PFSK-1 (cell line): ENCODE measurements at regions not wholly inside any gene's neighbourhood (a gene's known extent, or its start where the extent isn't known, plus 50 kb on each side); places are given as distances from the start of the nearest gene placed in this dataset.

ENCODE experiments used
- FOXP2 ChIP-seq: optimal IDR thresholded peaks from 2 replicates; pipeline ENCODE3; 2011; ENCODE audit warnings: borderline replicate concordance, control low read depth, inconsistent platforms; ENCODE audit not compliant: insufficient read depth; ENCODE audit errors: extremely low read length, extremely low read depth
- POLR2AphosphoS5 ChIP-seq: IDR thresholded peaks from 2 replicates; pipeline ENCODE4 v1.6.1; 2012; ENCODE audit warnings: low read depth, mild to moderate bottlenecking, control low read depth, low read length, moderate library complexity
- SIN3A ChIP-seq: IDR thresholded peaks from 2 replicates; pipeline ENCODE4 v1.6.1; 2012; ENCODE audit warnings: mild to moderate bottlenecking, low read length, moderate library complexity, borderline replicate concordance; ENCODE audit not compliant: insufficient read depth
- TAF1 ChIP-seq: IDR thresholded peaks from 2 replicates; pipeline ENCODE4 v1.6.1; 2012; ENCODE audit warnings: low read length, control low read depth, borderline replicate concordance; ENCODE audit not compliant: insufficient read depth
- TF ChIP-seq, protein P1 (sequence below), 2 experiments: IDR thresholded peaks; 2 replicates each; pipeline versions ENCODE4 v1.6.1 to v1.8.0; 2011 to 2012; ENCODE audit warnings: low read depth in 2 of 2, low read length in 2 of 2, control low read depth in 1 of 2, inconsistent platforms in 1 of 2, mild to moderate bottlenecking in 1 of 2, moderate library complexity in 1 of 2; ENCODE audit not compliant: insufficient read depth in 1 of 2

DNA sequence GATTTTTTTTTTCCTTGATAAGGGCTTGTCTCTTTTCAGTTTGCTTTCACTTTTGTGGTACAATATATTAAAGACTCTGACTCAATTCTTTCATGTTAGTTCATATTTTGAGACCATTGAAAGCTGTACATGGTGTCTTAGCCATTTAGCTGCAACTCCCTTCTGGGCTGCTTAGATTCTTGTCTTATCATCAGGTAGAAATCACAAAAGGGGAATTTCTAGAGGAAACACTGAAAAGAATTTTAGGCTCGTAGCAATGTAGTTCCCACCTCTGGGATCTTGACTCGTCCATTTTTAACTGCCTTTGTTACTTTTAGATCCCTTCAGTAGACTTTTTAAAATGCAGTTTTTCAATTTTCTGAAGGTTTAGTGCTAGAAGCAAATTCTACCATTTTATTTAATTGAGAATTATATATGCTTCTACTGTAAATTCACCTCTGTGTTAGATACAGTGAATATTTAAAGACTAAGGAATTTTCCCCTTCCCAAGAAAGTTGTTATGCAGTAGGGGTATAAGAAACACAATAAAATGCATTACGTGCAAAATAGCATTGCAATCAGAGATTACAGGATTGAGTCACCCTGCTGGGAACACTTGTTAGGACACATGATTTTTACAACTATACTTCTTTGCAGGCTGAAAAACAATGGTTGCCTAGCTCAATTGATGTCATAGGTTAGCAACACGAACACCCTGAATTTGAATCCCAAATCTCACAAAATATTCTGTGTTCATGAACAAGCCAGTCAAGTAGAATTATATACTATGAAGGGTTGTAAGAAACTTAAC, 772.7 kb downstream of the PDCD6IP start:
- TF ChIP-seq TAF1 (no peak), FOXP2 (no peak), SIN3A (no peak), POLR2AphosphoS5 (no peak)
- TF ChIP-seq, protein P1, sequence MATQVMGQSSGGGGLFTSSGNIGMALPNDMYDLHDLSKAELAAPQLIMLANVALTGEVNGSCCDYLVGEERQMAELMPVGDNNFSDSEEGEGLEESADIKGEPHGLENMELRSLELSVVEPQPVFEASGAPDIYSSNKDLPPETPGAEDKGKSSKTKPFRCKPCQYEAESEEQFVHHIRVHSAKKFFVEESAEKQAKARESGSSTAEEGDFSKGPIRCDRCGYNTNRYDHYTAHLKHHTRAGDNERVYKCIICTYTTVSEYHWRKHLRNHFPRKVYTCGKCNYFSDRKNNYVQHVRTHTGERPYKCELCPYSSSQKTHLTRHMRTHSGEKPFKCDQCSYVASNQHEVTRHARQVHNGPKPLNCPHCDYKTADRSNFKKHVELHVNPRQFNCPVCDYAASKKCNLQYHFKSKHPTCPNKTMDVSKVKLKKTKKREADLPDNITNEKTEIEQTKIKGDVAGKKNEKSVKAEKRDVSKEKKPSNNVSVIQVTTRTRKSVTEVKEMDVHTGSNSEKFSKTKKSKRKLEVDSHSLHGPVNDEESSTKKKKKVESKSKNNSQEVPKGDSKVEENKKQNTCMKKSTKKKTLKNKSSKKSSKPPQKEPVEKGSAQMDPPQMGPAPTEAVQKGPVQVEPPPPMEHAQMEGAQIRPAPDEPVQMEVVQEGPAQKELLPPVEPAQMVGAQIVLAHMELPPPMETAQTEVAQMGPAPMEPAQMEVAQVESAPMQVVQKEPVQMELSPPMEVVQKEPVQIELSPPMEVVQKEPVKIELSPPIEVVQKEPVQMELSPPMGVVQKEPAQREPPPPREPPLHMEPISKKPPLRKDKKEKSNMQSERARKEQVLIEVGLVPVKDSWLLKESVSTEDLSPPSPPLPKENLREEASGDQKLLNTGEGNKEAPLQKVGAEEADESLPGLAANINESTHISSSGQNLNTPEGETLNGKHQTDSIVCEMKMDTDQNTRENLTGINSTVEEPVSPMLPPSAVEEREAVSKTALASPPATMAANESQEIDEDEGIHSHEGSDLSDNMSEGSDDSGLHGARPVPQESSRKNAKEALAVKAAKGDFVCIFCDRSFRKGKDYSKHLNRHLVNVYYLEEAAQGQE (IDR thresholded peaks at IDR 0.05; ENCODE audit: insufficient read depth in 1 of 2, low read depth in 2 of 2, low read length in 2 of 2), result no peak

DNA sequence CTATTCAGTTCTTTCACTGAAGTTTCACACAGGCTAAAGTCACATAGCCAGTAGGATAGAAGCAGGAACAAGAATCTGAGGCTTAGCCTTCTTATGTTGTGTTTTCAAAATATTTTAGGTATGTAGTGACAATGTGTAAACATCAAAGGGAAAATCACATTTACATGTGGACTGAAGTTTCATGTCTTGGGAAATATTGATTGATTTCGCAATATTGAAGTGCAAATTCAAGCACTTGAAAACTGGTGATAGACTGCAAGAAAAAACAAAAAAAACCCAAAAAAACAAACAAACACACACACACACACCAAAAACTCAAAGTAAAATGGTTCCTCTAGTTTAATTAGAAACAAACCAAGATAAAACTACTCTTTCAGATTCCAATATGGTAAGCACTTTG, 773.3 kb downstream of the PDCD6IP start:
- TF ChIP-seq TAF1 (no peak), SIN3A (no peak), FOXP2 (no peak), POLR2AphosphoS5 (no peak)
- TF ChIP-seq, protein P1 (IDR thresholded peaks at IDR 0.05; ENCODE audit: insufficient read depth in 1 of 2, low read depth in 2 of 2, low read length in 2 of 2), result no peak

DNA sequence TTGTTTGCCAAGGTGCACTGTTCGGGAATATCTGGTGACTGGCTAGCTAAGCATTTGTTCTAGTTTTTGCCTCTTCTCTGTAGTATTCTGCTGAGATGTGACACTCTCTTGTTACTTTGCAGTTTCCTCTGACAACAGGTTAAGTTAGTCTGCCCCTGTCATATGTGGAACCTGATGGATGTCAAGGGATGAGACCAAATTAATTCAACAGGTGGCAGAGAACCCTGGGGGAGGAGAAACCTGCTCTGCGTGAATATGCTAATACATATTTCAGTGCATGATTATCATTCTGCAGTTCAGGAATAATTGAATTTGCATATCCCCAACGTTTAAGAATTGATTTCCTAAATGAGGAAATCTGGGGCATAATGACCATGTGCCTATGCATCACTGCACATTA, 777.3 kb downstream of the PDCD6IP start:
- TF ChIP-seq SIN3A (no peak), FOXP2 (no peak), TAF1 (no peak), POLR2AphosphoS5 (no peak)
- TF ChIP-seq, protein P1 (IDR thresholded peaks at IDR 0.05; ENCODE audit: insufficient read depth in 1 of 2, low read depth in 2 of 2, low read length in 2 of 2), result no peak

DNA sequence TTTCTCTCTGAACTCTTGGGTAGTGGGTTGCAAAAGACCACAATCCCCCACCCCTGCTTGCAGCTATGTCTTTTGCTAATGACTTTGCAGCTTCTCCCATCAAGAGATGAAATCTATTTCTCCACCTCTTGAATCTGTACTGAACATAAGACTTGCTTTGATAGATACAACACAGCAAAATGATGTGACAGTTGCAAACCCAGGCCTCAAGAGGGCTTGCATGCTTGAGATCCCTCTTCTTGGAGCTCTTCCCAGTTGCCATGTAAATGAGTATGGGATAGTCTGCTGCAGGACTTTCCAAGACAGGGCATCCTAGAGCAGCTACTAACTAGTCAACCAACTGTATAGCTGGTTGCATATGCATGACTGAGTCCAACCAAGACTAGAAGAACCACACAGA, 783.6 kb downstream of the PDCD6IP start:
- TF ChIP-seq FOXP2, result no peak
- TF ChIP-seq POLR2AphosphoS5, result no peak
- TF ChIP-seq SIN3A, result no peak
- TF ChIP-seq TAF1, result no peak
- TF ChIP-seq, protein P1 (IDR thresholded peaks at IDR 0.05; ENCODE audit: insufficient read depth in 1 of 2, low read depth in 2 of 2, low read length in 2 of 2), result no peak

DNA sequence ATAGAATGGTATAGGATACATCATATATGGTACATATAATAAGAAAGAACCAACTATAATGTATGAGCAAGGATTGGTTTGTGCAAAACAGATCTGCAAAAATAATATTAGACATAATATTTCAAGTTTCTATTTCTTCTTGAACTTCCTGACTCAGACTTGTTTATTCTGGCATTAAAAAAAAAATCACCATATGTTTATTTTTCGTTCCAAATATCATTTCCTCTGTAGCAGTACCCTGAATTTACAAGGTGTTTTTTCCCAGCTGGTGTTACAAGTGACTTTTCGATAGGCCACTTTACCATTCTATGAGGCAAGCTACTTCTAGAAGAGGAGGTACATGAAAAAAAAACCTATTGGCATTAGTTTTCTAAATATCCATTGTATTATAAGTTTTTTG, 785.0 kb downstream of the PDCD6IP start:
- TF ChIP-seq SIN3A (no peak), TAF1 (no peak), FOXP2 (no peak), POLR2AphosphoS5 (no peak)

DNA sequence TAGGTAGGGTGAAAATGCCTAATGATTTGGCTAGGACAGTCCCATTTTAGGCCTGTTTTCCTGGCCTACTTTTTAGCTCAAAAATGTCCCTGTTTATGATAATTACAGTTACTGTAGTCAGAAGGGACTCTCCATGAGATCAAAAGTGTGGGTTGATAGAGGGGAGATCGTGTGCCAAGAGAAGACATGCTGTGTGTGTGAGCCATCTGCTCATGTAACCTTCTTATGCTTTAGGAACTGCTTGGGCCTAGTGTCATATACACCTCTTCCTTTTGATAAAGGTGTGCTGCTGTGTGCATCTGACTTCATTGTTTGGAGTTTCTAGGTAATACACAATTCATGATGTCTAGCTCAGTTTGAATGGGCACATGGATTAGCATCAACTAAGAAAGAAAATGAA, 786.5 kb downstream of the PDCD6IP start:
- TF ChIP-seq SIN3A, result no peak
- no peak for TF ChIP-seq POLR2AphosphoS5
